Heart right ventricle (tissue), 16 donors: ENCODE measurements at regions not wholly inside any gene's neighbourhood (a gene's known extent, or its start where the extent isn't known, plus 50 kb on each side); places are given as distances from the start of the nearest gene placed in this dataset.
A peak's percentile ranks its signal among the peaks of the same experiment; 100 is the strongest.

Experiments
- ATAC-seq, 8 donors: fragments of 200-7000 bp; cut with Tn5 transposase; one replicate each; pipeline ENCODE4 v1.9.1; 2020; ENCODE audit warnings: mild to moderate bottlenecking in 8 of 8, moderate library complexity in 8 of 8, moderate number of reproducible peaks in 1 of 8
- DNase-seq, 2 donors: peaks; one replicate each; pipeline ENCODE4 v3.0.0-alpha.2; 2020
- H3K27ac ChIP-seq, 10 donors: fragments of 200-600 bp; sonication (generic) in 2 of 10; one replicate each; pipeline versions ENCODE4 v1.5.0 to v1.8.0; 2020 to 2022; ENCODE audit warnings: mild to moderate bottlenecking in 3 of 10
- H3K27me3 ChIP-seq, 7 donors: fragments of 200-600 bp; one replicate each; pipeline ENCODE4 v1.8.0; 2021 to 2022; ENCODE audit warnings: mild to moderate bottlenecking in 2 of 7
- H3K36me3 ChIP-seq, 9 donors: fragments of 200-600 bp; sonication (generic) in 1 of 9; one replicate each; pipeline versions ENCODE4 v1.5.0 to v1.8.0; 2020 to 2022; ENCODE audit warnings: mild to moderate bottlenecking in 2 of 9
- H3K4me1 ChIP-seq, 9 donors: fragments of 200-600 bp; sonication (generic) in 1 of 9; one replicate each; pipeline versions ENCODE4 v1.5.0 to v1.8.0; 2020 to 2022; ENCODE audit warnings: mild to moderate bottlenecking in 4 of 9
- H3K4me3 ChIP-seq, 10 donors: fragments of 200-600 bp; sonication (generic) in 2 of 10; one replicate each; pipeline versions ENCODE4 v1.5.0 to v1.8.0; 2020 to 2022; ENCODE audit warnings: mild to moderate bottlenecking in 7 of 10, moderate library complexity in 2 of 10
- H3K9me3 ChIP-seq, 11 donors: fragments of 200-600 bp in 10 of 11; sonication (generic) in 2 of 11; one replicate each; pipeline versions ENCODE4 v1.5.0 to v1.8.0; 2013 to 2022; ENCODE audit warnings: mild to moderate bottlenecking in 2 of 11, control low read depth in 1 of 11, moderate library complexity in 1 of 11
- CTCF ChIP-seq, 9 donors: fragments of 200-600 bp; sonication (generic) in 2 of 9; IDR thresholded peaks; one replicate each; pipeline versions ENCODE4 v1.5.0 to v1.8.0; 2021 to 2022; ENCODE audit warnings: antibody characterized with exemption in 9 of 9, mild to moderate bottlenecking in 5 of 9, moderate library complexity in 1 of 9
- WGBS, 2 donors: extraction: QIAGEN DNeasy Blood & Tissue Kit; methylation state at CpG; one replicate each; pipeline ENCODE4 v1.1.7; 2013; ENCODE audit warnings: inconsistent platforms in 1 of 2; 5-methylcytosine and 5-hydroxymethylcytosine counted together
- intact Hi-C, 10 donors: fragments of 100-400 bp; cut with DNase I; formaldehyde crosslinking; loops; one replicate each; pipeline versions ENCODE4 v1.11.1 to v1.14.2; 2022
- donor health status: Arrhythmogenic right ventricular cardiomyopathy.
- donor health status: ischemic (EF 13 %, LVEDD 7.1; RV severe dilation, severe dysfunction).
- donor health status: healthy with polysubstance abuse.
- donor health status: DM: no; HTN: yes; CAD: no.
- donor health status: DM: no; HTN: no; CAD: no.
- donor health status: ischemic (EF 25% LVEDD 6.9; RV normal size, moderate dysfunction).
- donor health status: ischemic (EF 25% LVEDD 5.7; RV mildly dilated, moderate dysfunction).
- donor health status: healthy.
- donor health status: DM: yes; HTN: yes; CAD: no.
- donor health status: Ischemic cardiomyopathy.
- donor health status: ischemic (EF 35%, LVEDD 5.7; RV mildly dilated, moderate dysfunction).
- donor health status: nonischemic (EF 11% LVEDD 7.7; RV severe dilation, severe dysfunction).
- donor health status: DM: yes; HTN: yes; CAD: no.
- donor health status: PGD.
- donor health status: ischemic (EF 29% LVEDD 5.4; RV normal size, mild dysfunction).
- donor health status: nonischemic (EF 23%, LVEDD 6.1; RV moderate dilation, normal function).

- TF ChIP-seq CTCF (IDR thresholded peaks at IDR 0.05), result no peak
- Histone ChIP-seq H3K27me3 (no peaks in the 10 kb centered on the region), H3K9me3 (no peaks in the 10 kb centered on the region), H3K4me3 (no peak overlapping the region), H3K27ac (no peak overlapping the region), H3K4me1 (no peaks in the 10 kb centered on the region), H3K36me3 (no peaks in the 10 kb centered on the region)
- ATAC-seq (peak in 1 of 8 donors; percentile 55), DNase-seq (no peak)
- WGBS, 2 donors, result 68 to 71% methylated on average over 2 of the region's 2 CpGs
- intact Hi-C loops, result no loop called here
Measured at GRCh38 chr14:26187996-26188620, 409.7 kb downstream of the NOVA1 start.

- Histone ChIP-seq H3K27ac (no peak overlapping the region), H3K36me3 (no peaks in the 10 kb centered on the region), H3K4me1 (no peaks in the 10 kb centered on the region), H3K27me3 (no peaks in the 10 kb centered on the region), H3K9me3 (no peaks in the 10 kb centered on the region), H3K4me3 (no peak overlapping the region)
- ATAC-seq (no peak), DNase-seq (no peak)
- intact Hi-C loops, result no loop called here
- TF ChIP-seq CTCF (IDR thresholded peaks at IDR 0.05), result no peak
- WGBS, 2 donors, result 66 to 73% methylated on average over 2 of the region's 2 CpGs
Measured at GRCh38 chr14:26180221-26180620, 417.6 kb downstream of the NOVA1 start.

GRCh38 chr14:26175658-26176057 lies 422.2 kb downstream of the NOVA1 start:
- intact Hi-C loops, result no loop called here
- ATAC-seq, result no peak
- WGBS, 2 donors, result 93 to 94% methylated on average over 14 of the region's 14 CpGs

GRCh38 chr14:26174395-26174794 lies 423.4 kb downstream of the NOVA1 start:
- intact Hi-C loops, result no loop called here
- no peak for DNase-seq
- Histone ChIP-seq H3K27me3 (no peaks in the 10 kb centered on the region), H3K4me1 (no peaks in the 10 kb centered on the region), H3K9me3 (no peaks in the 10 kb centered on the region), H3K4me3 (no peak overlapping the region), H3K27ac (no peak overlapping the region), H3K36me3 (no peaks in the 10 kb centered on the region)
- no peak for TF ChIP-seq CTCF (IDR thresholded peaks at IDR 0.05)
- 73 to 81% methylated on average over 2 of the region's 2 CpGs for WGBS, 2 donors
- ATAC-seq, result no peak

More at GRCh38 chr14:26175658-26176057, 422.2 kb downstream of the NOVA1 start:
- no peak overlapping the region for H3K27ac ChIP-seq
- DNase-seq, result no peak
- TF ChIP-seq CTCF (IDR thresholded peaks at IDR 0.05), result no peak
- no peaks in the 10 kb centered on the region for H3K27me3 ChIP-seq
- no peaks in the 10 kb centered on the region for H3K9me3 ChIP-seq
- no peaks in the 10 kb centered on the region for H3K36me3 ChIP-seq
- H3K4me1 ChIP-seq, result no peaks in the 10 kb centered on the region
- H3K4me3 ChIP-seq, result no peak overlapping the region
